Activated T-cell treated with anti-CD3 and anti-CD28 coated beads, Interleukin-2, amount 50 U/mL, for 48 hours (primary cell): ENCODE measurements at regions not wholly inside any gene's neighbourhood (a gene's known extent, or its start where the extent isn't known, plus 50 kb on each side); places are given as distances from the start of the nearest gene placed in this dataset.
"Not testable (repeated sequence)": the region's sequence is repeated elsewhere in the genome, so short reads cannot be mapped to it uniquely, and the experiment has no call there.

Experiments used
- DNase-seq, 2 experiments: peaks; one replicate each; pipeline ENCODE4 v3.0.0-alpha.2; 2020

- no peak for DNase-seq
Measured at GRCh38 chr2:40955042-40955441, 503.2 kb upstream of the SLC8A1 start.

- DNase-seq: no peak
Measured at GRCh38 chr2:40955635-40956034, 503.7 kb upstream of the SLC8A1 start.

- no peak for DNase-seq
Measured at GRCh38 chr2:40957508-40957907, 505.6 kb upstream of the SLC8A1 start.

GRCh38 chr2:40962026-40962425, 510.1 kb upstream of the SLC8A1 start:
- DNase-seq: no peak

GRCh38 chr2:40964509-40965250, 512.8 kb upstream of the SLC8A1 start:
- no peak for DNase-seq

GRCh38 chr2:40967451-40967850, 515.6 kb upstream of the SLC8A1 start:
- DNase-seq: no peak

- no peak for DNase-seq
Measured at GRCh38 chr2:40975151-40975550, 523.3 kb upstream of the SLC8A1 start.

- DNase-seq: no peak
Measured at GRCh38 chr2:40997362-40997761, 545.5 kb upstream of the SLC8A1 start.

- no peak for DNase-seq
Measured at GRCh38 chr2:41000374-41000773, 548.5 kb upstream of the SLC8A1 start.

- DNase-seq: no peak
Measured at GRCh38 chr2:41000906-41001305, 549.0 kb upstream of the SLC8A1 start.

- no peak for DNase-seq
Measured at GRCh38 chr2:41004700-41005099, 552.8 kb upstream of the SLC8A1 start.

- DNase-seq: no peak
Measured at GRCh38 chr2:41020358-41020757, 568.5 kb upstream of the SLC8A1 start.

- DNase-seq: no peak
Measured at GRCh38 chr2:41024816-41025215, 572.9 kb upstream of the SLC8A1 start.

GRCh38 chr2:41026613-41027012, 574.7 kb upstream of the SLC8A1 start:
- DNase-seq: no peak

- DNase-seq: no peak
Measured at GRCh38 chr2:41027095-41027494, 575.2 kb upstream of the SLC8A1 start.

- no peak for DNase-seq
Measured at GRCh38 chr2:41031282-41031681, 579.4 kb upstream of the SLC8A1 start.

GRCh38 chr2:41032715-41033114, 580.8 kb upstream of the SLC8A1 start:
- no peak for DNase-seq

- DNase-seq: no peak
Measured at GRCh38 chr2:41033127-41033526, 581.2 kb upstream of the SLC8A1 start.

GRCh38 chr2:41038408-41038807, 586.5 kb upstream of the SLC8A1 start:
- DNase-seq: no peak

- not testable (repeated sequence) for DNase-seq
Measured at GRCh38 chr2:41039750-41040149, 587.9 kb upstream of the SLC8A1 start.

GRCh38 chr2:41040782-41041520, 589.1 kb upstream of the SLC8A1 start:
- no peak for DNase-seq

- no peak for DNase-seq
Measured at GRCh38 chr2:41042343-41042742, 590.5 kb upstream of the SLC8A1 start.

- no peak for DNase-seq
Measured at GRCh38 chr2:41061356-41061755, 609.5 kb upstream of the SLC8A1 start.

GRCh38 chr2:41062336-41062735, 610.4 kb upstream of the SLC8A1 start:
- no peak for DNase-seq

- DNase-seq: no peak
Measured at GRCh38 chr2:41066168-41066567, 614.3 kb upstream of the SLC8A1 start.
